ENCODE measurements at regions not wholly inside any gene's neighbourhood (a gene's known extent, or its start where the extent isn't known, plus 50 kb on each side); places are given as distances from the start of the nearest gene placed in this dataset.
"Not testable (repeated sequence)": the region's sequence is repeated elsewhere in the genome, so short reads cannot be mapped to it uniquely, and the experiment has no call there.

DNA sequence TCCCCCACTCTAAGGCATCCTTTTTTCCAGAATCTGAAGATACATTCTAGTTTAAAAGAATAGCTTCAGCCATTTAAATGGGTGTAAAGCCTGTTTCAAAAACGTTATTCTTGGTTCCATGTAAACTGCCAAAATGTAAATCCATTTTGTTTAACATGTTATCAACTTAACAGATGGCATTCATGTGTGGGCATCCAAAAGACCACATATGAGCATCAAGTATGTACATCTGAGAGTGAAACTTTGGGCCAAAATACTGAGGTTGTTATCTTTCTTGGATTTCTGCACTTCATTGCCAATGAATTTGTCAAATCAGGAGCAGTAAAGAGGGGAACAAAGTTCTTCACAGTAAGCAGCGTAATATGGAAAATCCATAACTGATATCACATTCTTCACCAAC lies 395.4 kb downstream of the ZNF804A start:
- no peak for DNase-seq (ENCODE audit: low read depth)

GRCh38 chr2:185006481-185006880 lies 408.2 kb downstream of the ZNF804A start:
- no peak for DNase-seq (ENCODE audit: low read depth)

- DNase-seq (ENCODE audit: low read depth) = no peak
These were observed 414.3 kb downstream of the ZNF804A start for GRCh38 chr2:185012643-185013042.

DNA sequence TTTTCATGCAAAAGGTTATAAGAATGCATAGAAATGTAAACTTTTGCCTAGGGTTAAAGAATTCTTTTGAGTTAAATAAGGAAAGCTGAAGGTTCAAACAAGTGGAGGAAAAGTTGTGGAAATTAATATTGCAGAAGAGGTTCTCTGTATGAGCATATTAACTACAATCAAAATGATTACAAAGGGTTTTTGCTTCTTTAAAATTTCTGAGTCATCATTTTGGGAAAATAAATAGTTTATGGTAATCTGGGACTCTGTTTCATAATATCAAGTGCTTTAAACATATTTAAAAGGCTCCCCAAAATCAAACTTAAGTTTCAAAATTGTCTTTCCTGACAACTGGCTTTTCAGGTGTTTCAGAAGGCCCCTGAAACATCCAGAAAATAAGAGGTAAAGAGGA lies 415.7 kb downstream of the ZNF804A start:
- DNase-seq (ENCODE audit: low read depth) = no peak

- DNase-seq (ENCODE audit: low read depth) = not testable (repeated sequence)
These were observed 427.6 kb downstream of the ZNF804A start for GRCh38 chr2:185025891-185026290.

GRCh38 chr2:185035906-185036305 lies 437.6 kb downstream of the ZNF804A start:
- no peak for DNase-seq (ENCODE audit: low read depth)

GRCh38 chr2:185044323-185044874 lies 446.1 kb downstream of the ZNF804A start:
- DNase-seq (ENCODE audit: low read depth) = no peak

DNA sequence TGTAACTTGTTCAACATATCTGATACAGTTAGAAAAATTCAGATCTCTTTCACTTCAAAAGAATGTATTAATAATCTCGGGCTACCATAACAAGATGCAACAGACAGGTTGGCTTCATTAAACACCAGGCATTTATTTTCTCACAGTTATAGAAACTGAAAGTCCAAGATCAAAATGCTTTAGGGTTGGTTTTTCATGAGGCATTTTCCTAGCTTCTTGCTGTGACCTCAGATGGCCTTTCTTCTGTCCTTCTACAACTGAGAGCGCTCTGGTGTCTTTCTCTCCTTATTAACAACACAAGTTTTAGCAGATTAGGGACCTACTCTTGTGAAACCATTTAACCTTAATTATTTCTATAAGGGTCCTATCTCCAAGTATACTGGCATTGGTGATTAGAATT lies 452.5 kb downstream of the ZNF804A start:
- no peak for DNase-seq (ENCODE audit: low read depth)

DNA sequence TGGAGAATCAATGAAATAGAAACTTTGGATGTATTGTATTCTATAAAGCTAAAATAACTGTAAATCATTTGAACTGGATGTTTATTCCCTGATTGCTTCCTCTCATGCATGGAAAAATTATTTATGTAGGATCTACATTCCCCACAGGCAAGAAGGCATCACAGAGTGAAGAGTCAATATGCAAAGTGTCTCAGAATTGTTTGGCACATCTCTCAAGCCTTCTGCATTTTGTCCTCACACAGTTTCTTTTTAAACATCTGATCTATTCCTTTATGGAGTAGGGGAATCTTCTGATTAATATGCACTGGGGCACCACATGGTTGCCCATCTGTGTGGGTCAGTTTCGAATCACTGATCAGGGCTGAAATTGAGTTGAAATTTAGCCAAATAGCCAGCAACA lies 465.4 kb downstream of the ZNF804A start:
- DNase-seq (ENCODE audit: low read depth) = no peak

DNA sequence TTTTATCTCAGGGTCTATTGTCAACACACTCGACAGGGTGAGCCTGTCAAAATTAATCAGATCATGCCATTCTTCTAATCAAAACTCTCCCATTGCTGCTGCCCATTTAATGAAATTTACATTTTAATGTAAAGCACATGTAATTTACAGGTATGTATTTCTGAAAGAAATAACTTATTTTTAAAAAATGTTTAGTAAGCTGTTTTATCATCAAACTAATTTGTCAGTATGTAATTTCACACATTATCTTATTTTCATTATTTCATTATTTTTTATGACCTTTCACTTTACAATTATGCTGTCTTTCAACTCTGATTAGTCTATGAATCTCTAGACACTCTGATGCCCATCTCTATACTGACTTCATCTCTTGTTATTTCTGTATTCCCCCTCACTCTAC lies 467.8 kb downstream of the ZNF804A start:
- no peak for DNase-seq (ENCODE audit: low read depth)

GRCh38 chr2:185069107-185069506 lies 470.8 kb downstream of the ZNF804A start:
- DNase-seq (ENCODE audit: low read depth) = no peak

GRCh38 chr2:185074156-185074555 lies 475.8 kb downstream of the ZNF804A start:
- no peak for DNase-seq (ENCODE audit: low read depth)

GRCh38 chr2:185082749-185083148 lies 484.4 kb downstream of the ZNF804A start:
- no peak for DNase-seq (ENCODE audit: low read depth)

DNA sequence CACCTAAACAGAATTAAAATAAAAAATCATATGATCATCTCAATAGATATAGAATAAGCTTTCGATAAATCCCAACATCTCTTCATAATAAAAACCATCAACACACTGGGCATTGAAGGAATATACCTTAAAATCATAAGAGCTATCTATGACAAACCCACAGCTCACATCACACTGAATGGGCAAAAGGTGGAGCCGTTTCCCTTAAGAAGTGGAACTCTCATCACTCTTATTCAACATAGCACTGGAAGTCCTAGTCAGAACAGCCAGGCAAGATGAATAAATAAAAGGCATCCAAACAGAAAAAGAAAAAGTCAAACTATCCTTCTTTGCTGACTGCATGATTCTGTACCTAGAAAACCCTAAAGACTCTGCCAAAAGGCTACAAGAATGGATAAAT lies 510.3 kb downstream of the ZNF804A start:
- no peak for DNase-seq (ENCODE audit: low read depth)

DNA sequence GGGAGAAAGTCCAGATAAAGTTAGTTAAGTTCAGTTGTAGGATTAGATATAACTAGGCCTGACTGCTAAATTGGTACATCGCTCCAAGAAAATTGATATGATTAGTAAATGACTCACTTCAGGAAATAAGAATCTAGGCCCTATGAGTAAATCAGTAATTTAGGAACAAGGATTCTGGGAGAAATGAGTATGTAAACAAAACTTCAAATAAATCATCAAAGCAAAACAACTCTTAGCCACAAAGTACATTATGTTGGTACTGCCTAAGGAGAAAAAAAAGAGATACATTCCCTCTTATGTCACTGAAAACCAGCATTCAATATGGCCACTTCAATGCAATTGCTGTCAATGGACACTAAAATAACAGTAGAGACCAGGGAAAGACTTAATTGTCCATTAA lies 529.1 kb downstream of the ZNF804A start:
- DNase-seq (ENCODE audit: low read depth) = no peak

GRCh38 chr2:185128346-185128745 lies 530.0 kb downstream of the ZNF804A start:
- DNase-seq (ENCODE audit: low read depth) = no peak

DNA sequence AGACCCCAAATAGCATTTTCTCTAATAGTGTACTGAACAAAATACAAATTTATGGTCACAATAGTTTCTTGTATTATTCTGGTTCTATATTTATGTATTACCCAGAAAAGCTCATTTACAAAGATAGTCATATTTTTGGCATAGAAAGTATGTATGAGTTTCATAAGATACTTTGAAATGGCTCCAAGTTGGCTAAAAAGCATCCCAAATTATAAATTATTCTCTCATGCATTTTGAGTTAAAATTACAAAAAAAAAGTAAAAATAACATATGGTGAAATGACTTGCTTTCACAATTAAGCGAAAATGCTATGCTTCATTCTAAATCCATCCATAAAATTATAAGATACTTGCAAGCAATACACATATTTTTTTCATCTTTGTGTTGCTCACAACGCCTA lies 530.7 kb downstream of the ZNF804A start:
- DNase-seq (ENCODE audit: low read depth) = no peak

GRCh38 chr2:185130685-185131084 lies 532.4 kb downstream of the ZNF804A start:
- DNase-seq (ENCODE audit: low read depth) = no peak

GRCh38 chr2:185132501-185133041 lies 534.2 kb downstream of the ZNF804A start:
- DNase-seq (ENCODE audit: low read depth) = no peak

DNA sequence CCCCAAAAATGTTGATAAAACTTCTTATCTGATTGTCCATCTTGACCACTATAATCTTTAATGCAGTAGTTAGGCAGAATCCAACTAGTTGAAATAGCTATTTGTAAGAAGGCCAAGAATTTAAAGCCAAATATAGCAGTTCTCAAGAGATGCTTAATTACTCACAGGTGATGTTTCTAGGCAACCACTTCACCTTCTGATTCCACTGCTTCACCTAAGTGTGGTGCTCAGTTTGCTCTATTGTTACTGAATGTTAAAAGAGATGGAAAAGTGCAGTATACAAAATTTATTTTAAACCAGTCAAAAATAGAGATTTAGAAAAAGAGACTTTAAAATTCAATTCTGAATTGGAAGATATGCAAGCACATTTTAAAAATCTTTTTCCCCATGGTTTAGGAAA lies 539.4 kb downstream of the ZNF804A start:
- no peak for DNase-seq (ENCODE audit: low read depth)

DNA sequence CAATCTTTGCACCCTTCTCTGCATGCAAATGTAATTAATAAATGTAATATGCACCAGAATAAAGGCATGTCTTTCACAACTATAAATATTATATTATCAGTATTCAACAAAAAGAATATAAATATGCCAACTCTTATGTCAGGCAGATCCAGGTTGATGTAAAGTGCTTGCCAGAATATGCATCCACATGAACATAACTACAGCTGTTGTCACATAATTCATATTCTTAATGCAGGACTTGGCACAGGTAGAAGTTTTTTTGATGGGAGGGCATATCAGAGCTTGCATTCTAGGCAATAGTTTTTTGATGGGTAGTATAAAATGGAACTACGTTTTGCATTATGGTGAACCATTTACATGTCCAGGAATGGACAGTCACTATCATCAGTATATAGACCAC lies 544.3 kb downstream of the ZNF804A start:
- no peak for DNase-seq (ENCODE audit: low read depth)

GRCh38 chr2:185144159-185144919 lies 546.0 kb downstream of the ZNF804A start:
- DNase-seq (ENCODE audit: low read depth) = no peak

DNA sequence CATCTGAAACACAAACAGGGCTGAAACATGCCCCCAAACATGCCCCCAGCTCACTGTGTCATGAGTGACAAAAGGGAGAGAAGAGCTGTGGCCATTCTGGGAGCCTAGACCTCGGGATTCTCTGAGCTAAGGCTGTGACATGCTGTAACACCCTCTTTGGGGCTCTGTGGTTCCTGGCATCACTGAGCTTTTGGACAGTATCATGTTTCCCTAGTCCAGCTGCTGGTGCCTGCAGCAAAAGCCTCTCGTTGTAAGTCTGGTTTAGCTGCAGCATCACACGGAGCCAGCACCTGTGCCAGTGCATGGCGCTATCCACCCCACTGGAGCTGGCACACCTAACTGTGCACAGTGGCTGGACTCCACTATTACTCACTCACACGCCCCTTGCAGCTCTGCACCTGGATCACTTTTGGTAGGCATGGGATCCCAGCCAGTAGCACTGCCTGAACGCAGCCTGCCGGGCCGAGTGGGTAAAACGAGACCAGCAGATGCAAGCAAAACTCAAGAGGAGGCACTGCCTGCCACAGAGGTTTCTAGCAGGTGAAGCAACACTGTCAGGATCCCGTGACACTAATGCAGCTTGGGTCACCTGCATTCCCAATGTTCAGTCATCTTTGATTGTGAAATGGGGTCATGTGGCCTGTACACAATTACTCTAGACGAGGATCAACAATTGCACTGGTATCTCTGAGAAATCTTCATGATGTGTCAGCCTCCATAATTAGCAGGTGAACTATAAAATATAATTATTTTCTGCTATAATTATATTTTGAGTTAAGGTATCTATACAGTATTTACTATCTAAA lies 547.2 kb downstream of the ZNF804A start:
- no peak for DNase-seq (ENCODE audit: low read depth)
